A549 (cell line): ENCODE measurements at regions not wholly inside any gene's neighbourhood (a gene's known extent, or its start where the extent isn't known, plus 50 kb on each side); places are given as distances from the start of the nearest gene placed in this dataset.

ENCODE experiments used
- ATOH8 ChIP-seq: fragments of 250-450 bp; sonication (Bioruptor Pico); IDR thresholded peaks from 2 replicates; pipeline ENCODE4 v1.5.0; 2020; ENCODE audit warnings: low read depth, mild to moderate bottlenecking, moderate library complexity
- CTCF ChIP-seq: fragments of >200 bp; sonication (Bioruptor Twin); formaldehyde crosslinking; IDR thresholded peaks from 3 replicates; pipeline ENCODE4 v1.5.1; 2016
- EP300 ChIP-seq, 2 experiments: fragments of >200 bp; sonication (Bioruptor Twin); formaldehyde crosslinking; IDR thresholded peaks; 2 replicates in 1 of 2; 3 replicates in 1 of 2; pipeline ENCODE4 v1.6.1; 2016 to 2017
- NFE2L2 ChIP-seq: fragments of 150-350 bp; conservative IDR thresholded peaks from 2 replicates; pipeline ENCODE4 v1.6.1; 2014; ENCODE audit warnings: low read length
- PBX3 ChIP-seq: IDR thresholded peaks from 2 replicates; pipeline ENCODE4 v1.6.1; 2012
- POLR2A ChIP-seq: IDR thresholded peaks from 2 replicates; pipeline ENCODE4 v1.6.1; 2012; ENCODE audit warnings: mild to moderate bottlenecking, low read length
- RAD21 ChIP-seq, 2 experiments: fragments of >200 bp in 1 of 2; sonication (Bioruptor Twin) in 1 of 2; formaldehyde crosslinking in 1 of 2; IDR thresholded peaks in 1 of 2; conservative IDR thresholded peaks in 1 of 2; 2 replicates in 1 of 2; 3 replicates in 1 of 2; pipeline ENCODE4 v1.6.1; 2012 to 2018; ENCODE audit warnings: inconsistent platforms in 1 of 2
- RCOR1 ChIP-seq: fragments of 150-350 bp; IDR thresholded peaks from 2 replicates; pipeline ENCODE4 v1.6.1; 2014; ENCODE audit warnings: antibody characterized with exemption, low read length, low read depth
- TF ChIP-seq, protein P1 (sequence below): IDR thresholded peaks from 2 replicates; pipeline ENCODE4 v1.6.1; 2012

GRCh38 chr1:106568201-106568974, 488.1 kb upstream of the PRMT6 start:
- TF ChIP-seq POLR2A (no peak), NFE2L2 (no peak), EP300 (IDR thresholded peaks at IDR 0.05) (no peak), CTCF (no peak), RCOR1 (no peak), PBX3 (no peak), ATOH8 (CRISPR knock-in tag) (no peak), RAD21 (conservative IDR thresholded peaks at IDR 0.05 in 1 of 2, IDR thresholded peaks at IDR 0.05 in 1 of 2) (no peak)
- TF ChIP-seq, protein P1, sequence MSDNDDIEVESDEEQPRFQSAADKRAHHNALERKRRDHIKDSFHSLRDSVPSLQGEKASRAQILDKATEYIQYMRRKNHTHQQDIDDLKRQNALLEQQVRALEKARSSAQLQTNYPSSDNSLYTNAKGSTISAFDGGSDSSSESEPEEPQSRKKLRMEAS, result no peak
